H9 (cell line): ENCODE measurements at regions not wholly inside any gene's neighbourhood (a gene's known extent, or its start where the extent isn't known, plus 50 kb on each side); places are given as distances from the start of the nearest gene placed in this dataset.

Source experiments
- DNase-seq: peaks from one replicate; pipeline ENCODE4 v3.0.0-alpha.2; 2017
- H2AFZ ChIP-seq: one replicate; pipeline ENCODE4 v1.6.1; 2013; ENCODE audit warnings: mild to moderate bottlenecking, low read length, control low read depth, moderate library complexity
- H2AK5ac ChIP-seq: 2 replicates; pipeline ENCODE4 v1.6.1; 2013; ENCODE audit warnings: low read length, control low read depth, mixed read lengths; ENCODE audit not compliant: insufficient read length
- H2BK120ac ChIP-seq: one replicate; pipeline ENCODE4 v1.6.1; 2013; ENCODE audit warnings: low read depth, mild to moderate bottlenecking, low read length, control low read depth, inconsistent platforms; ENCODE audit not compliant: poor library complexity, severe bottlenecking
- H2BK12ac ChIP-seq: 2 replicates; pipeline ENCODE4 v1.6.1; 2013; ENCODE audit warnings: low read length, control low read depth, mixed read lengths, low read depth; ENCODE audit not compliant: insufficient read length
- H2BK15ac ChIP-seq: 2 replicates; pipeline ENCODE4 v1.6.1; 2013; ENCODE audit warnings: low read depth, low read length, control low read depth
- H2BK20ac ChIP-seq: one replicate; pipeline ENCODE4 v1.6.1; 2013; ENCODE audit warnings: low read depth, mild to moderate bottlenecking, low read length, control low read depth, inconsistent platforms; ENCODE audit not compliant: poor library complexity, severe bottlenecking
- H2BK5ac ChIP-seq: 2 replicates; pipeline ENCODE4 v1.6.1; 2013; ENCODE audit warnings: low read length, control low read depth, mixed read lengths; ENCODE audit not compliant: insufficient read length
- H3K14ac ChIP-seq: 2 replicates; pipeline ENCODE4 v1.6.1; 2013; ENCODE audit warnings: low read length, control low read depth; ENCODE audit not compliant: insufficient read depth
- H3K18ac ChIP-seq: 2 replicates; pipeline ENCODE4 v1.6.1; 2013; ENCODE audit warnings: low read depth, mild to moderate bottlenecking, mixed read lengths, low read length, control low read depth; ENCODE audit not compliant: insufficient read length
- H3K23ac ChIP-seq: 2 replicates; pipeline ENCODE4 v1.6.1; 2013; ENCODE audit warnings: low read length, control low read depth, mixed read lengths, low read depth; ENCODE audit not compliant: insufficient read length
- H3K23me2 ChIP-seq: 2 replicates; pipeline ENCODE4 v1.6.1; 2013; ENCODE audit warnings: low read depth, mild to moderate bottlenecking, mixed read lengths, low read length, control low read depth; ENCODE audit not compliant: insufficient read length, poor library complexity, severe bottlenecking
- H3K27ac ChIP-seq: 2 replicates; pipeline ENCODE4 v1.5.1; 2013; ENCODE audit warnings: low read length, control low read depth, mixed read lengths, low read depth; ENCODE audit not compliant: insufficient read length
- H3K27me3 ChIP-seq: 2 replicates; pipeline ENCODE4 v1.6.1; 2013; ENCODE audit warnings: low read length, control low read depth, inconsistent platforms; ENCODE audit not compliant: insufficient read depth
- H3K4ac ChIP-seq: 2 replicates; pipeline ENCODE4 v1.6.1; 2013; ENCODE audit warnings: low read depth, mild to moderate bottlenecking, control low read depth, inconsistent platforms, low read length, moderate library complexity
- H3K4me1 ChIP-seq: 2 replicates; pipeline ENCODE4 v1.6.1; 2013; ENCODE audit warnings: low read length, control low read depth, inconsistent platforms; ENCODE audit not compliant: insufficient read depth
- H3K4me2 ChIP-seq: 2 replicates; pipeline ENCODE4 v1.6.1; 2013; ENCODE audit warnings: low read length, control low read depth, mixed read lengths; ENCODE audit not compliant: insufficient read length, insufficient read depth
- H3K56ac ChIP-seq: 2 replicates; pipeline ENCODE4 v1.6.1; 2013; ENCODE audit warnings: low read depth, mild to moderate bottlenecking, mixed read lengths, low read length, control low read depth; ENCODE audit not compliant: insufficient read length
- H3K79me1 ChIP-seq: 2 replicates; pipeline ENCODE4 v1.6.1; 2013; ENCODE audit warnings: low read depth, mild to moderate bottlenecking, moderate library complexity, low read length, control low read depth, inconsistent platforms; ENCODE audit not compliant: insufficient read depth, poor library complexity, severe bottlenecking
- H3K79me2 ChIP-seq: 2 replicates; pipeline ENCODE4 v1.6.1; 2013; ENCODE audit warnings: low read length, control low read depth, inconsistent platforms; ENCODE audit not compliant: insufficient read depth
- H3K9ac ChIP-seq: 2 replicates; pipeline ENCODE4 v1.6.1; 2013; ENCODE audit warnings: low read length, control low read depth, mixed read lengths; ENCODE audit not compliant: insufficient read length; ENCODE audit errors: extremely low read depth
- H3K9me3 ChIP-seq: one replicate; pipeline ENCODE4 v1.6.1; 2013; ENCODE audit warnings: low read depth, low read length, inconsistent platforms; ENCODE audit not compliant: control insufficient read depth
- H3T11ph ChIP-seq: one replicate; pipeline ENCODE4 v1.6.1; 2013; ENCODE audit warnings: mild to moderate bottlenecking, low read length, control low read depth, inconsistent platforms
- H4K20me1 ChIP-seq: one replicate; pipeline ENCODE4 v1.6.1; 2013; ENCODE audit not compliant: control insufficient read depth, insufficient read length, insufficient read depth
- H4K5ac ChIP-seq: 2 replicates; pipeline ENCODE4 v1.6.1; 2013; ENCODE audit warnings: low read depth, mild to moderate bottlenecking, mixed read lengths, low read length, control low read depth; ENCODE audit not compliant: insufficient read length
- H4K8ac ChIP-seq: replicated peaks from 2 replicates; pipeline ENCODE4 v1.6.1; 2013; ENCODE audit warnings: low read length, control low read depth, mixed read lengths, low read depth; ENCODE audit not compliant: insufficient read length
- H4K91ac ChIP-seq: 2 replicates; pipeline ENCODE4 v1.6.1; 2013; ENCODE audit warnings: low read depth, mild to moderate bottlenecking, moderate library complexity, mixed read lengths, low read length, control low read depth; ENCODE audit not compliant: insufficient read length
- H3K27ac Mint-ChIP-seq, 3 experiments: 2 replicates in 2 of 3; 3 replicates in 1 of 3; pipeline ENCODE4 v1.8.0; 2020 to 2021; ENCODE audit warnings: mixed read lengths in 3 of 3, mild to moderate bottlenecking in 1 of 3, moderate library complexity in 1 of 3
- H3K27me3 Mint-ChIP-seq: 2 replicates; pipeline ENCODE4 v1.8.0; 2021; ENCODE audit warnings: low read depth, mild to moderate bottlenecking, moderate library complexity, mixed read lengths
- H3K36me3 Mint-ChIP-seq, 3 experiments: 2 replicates in 2 of 3; 3 replicates in 1 of 3; pipeline ENCODE4 v1.8.0; 2020 to 2021; ENCODE audit warnings: low read depth in 3 of 3, mixed read lengths in 3 of 3; ENCODE audit not compliant: insufficient read depth in 1 of 3
- H3K4me1 Mint-ChIP-seq, 2 experiments: 2 replicates each; pipeline ENCODE4 v1.8.0; 2020; ENCODE audit warnings: mixed read lengths in 2 of 2
- H3K4me3 Mint-ChIP-seq, 2 experiments: 2 replicates in 1 of 2; 3 replicates in 1 of 2; pipeline ENCODE4 v1.8.0; 2020 to 2021; ENCODE audit warnings: mild to moderate bottlenecking in 2 of 2, mixed read lengths in 2 of 2, moderate library complexity in 1 of 2
- H3K9me3 Mint-ChIP-seq, 2 experiments: 2 replicates in 1 of 2; 3 replicates in 1 of 2; pipeline ENCODE4 v1.8.0; 2020; ENCODE audit warnings: mild to moderate bottlenecking in 2 of 2, mixed read lengths in 2 of 2, moderate library complexity in 1 of 2
- WGBS: extraction: QIAGEN DNeasy Blood & Tissue Kit; methylation state at CpG from one replicate; pipeline ENCODE4 v1.1.7; 2013; ENCODE audit warnings: missing lambda C conversion rate, low lambda C conversion rate, mixed read lengths; ENCODE audit not compliant: insufficient read length; ENCODE audit errors: extremely low coverage; 5-methylcytosine and 5-hydroxymethylcytosine counted together
- TF ChIP-seq, protein P1 (sequence below): fragments of 200-600 bp; sonication (generic); conservative IDR thresholded peaks from 3 replicates; pipeline ENCODE4 v1.8.0; 2021; ENCODE audit warnings: antibody characterized with exemption, mild to moderate bottlenecking

- Histone ChIP-seq H3K4me1 (no peaks in the 10 kb centered on the region), H4K91ac (no peak overlapping the region), H3K23me2 (no peaks in the 10 kb centered on the region), H3K27ac (no peak overlapping the region), H3K79me2 (no peaks in the 10 kb centered on the region), H2BK12ac (no peak overlapping the region), H3K9me3 (peaks cover 13% of the 10 kb centered on the region), H3K4ac (no peak overlapping the region), H2BK5ac (no peak overlapping the region), H3K4me2 (no peak overlapping the region), H3K56ac (no peak overlapping the region), H3T11ph (no peak overlapping the region), H4K20me1 (no peaks in the 10 kb centered on the region), H2BK120ac (no peak overlapping the region), H2AK5ac (no peak overlapping the region), H3K23ac (no peak overlapping the region), H2BK20ac (no peak overlapping the region), H3K79me1 (no peaks in the 10 kb centered on the region), H3K27me3 (no peaks in the 10 kb centered on the region), H3K14ac (no peak overlapping the region), H2AFZ (no peak overlapping the region), H3K18ac (no peak overlapping the region), H3K9ac (no peak overlapping the region), H4K8ac (no peak overlapping the region), H2BK15ac (no peak overlapping the region), H4K5ac (no peak overlapping the region)
- no peaks in the 10 kb centered on the region for H3K4me1 Mint-ChIP-seq
- no peak overlapping the region for H3K27ac Mint-ChIP-seq
- TF ChIP-seq, protein P1, sequence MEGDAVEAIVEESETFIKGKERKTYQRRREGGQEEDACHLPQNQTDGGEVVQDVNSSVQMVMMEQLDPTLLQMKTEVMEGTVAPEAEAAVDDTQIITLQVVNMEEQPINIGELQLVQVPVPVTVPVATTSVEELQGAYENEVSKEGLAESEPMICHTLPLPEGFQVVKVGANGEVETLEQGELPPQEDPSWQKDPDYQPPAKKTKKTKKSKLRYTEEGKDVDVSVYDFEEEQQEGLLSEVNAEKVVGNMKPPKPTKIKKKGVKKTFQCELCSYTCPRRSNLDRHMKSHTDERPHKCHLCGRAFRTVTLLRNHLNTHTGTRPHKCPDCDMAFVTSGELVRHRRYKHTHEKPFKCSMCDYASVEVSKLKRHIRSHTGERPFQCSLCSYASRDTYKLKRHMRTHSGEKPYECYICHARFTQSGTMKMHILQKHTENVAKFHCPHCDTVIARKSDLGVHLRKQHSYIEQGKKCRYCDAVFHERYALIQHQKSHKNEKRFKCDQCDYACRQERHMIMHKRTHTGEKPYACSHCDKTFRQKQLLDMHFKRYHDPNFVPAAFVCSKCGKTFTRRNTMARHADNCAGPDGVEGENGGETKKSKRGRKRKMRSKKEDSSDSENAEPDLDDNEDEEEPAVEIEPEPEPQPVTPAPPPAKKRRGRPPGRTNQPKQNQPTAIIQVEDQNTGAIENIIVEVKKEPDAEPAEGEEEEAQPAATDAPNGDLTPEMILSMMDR = no peak
- no peak for DNase-seq
- WGBS = no CpG with 5 or more reads among the region's 5 CpGs
- H3K27me3 Mint-ChIP-seq = peaks cover 7% of the 10 kb centered on the region
- peaks cover 7 to 15% (median 9%) of the 10 kb centered on the region in 3 experiments for H3K36me3 Mint-ChIP-seq
- peaks cover 24 to 27% of the 10 kb centered on the region in 2 experiments for H3K9me3 Mint-ChIP-seq
- H3K4me3 Mint-ChIP-seq = no peak overlapping the region
These were observed 154.3 kb upstream of the IGF1R start for GRCh38 chr15:98493966-98494511.
